ENCODE measurements at regions not wholly inside any gene's neighbourhood (a gene's known extent, or its start where the extent isn't known, plus 50 kb on each side); places are given as distances from the start of the nearest gene placed in this dataset.

- no peaks in the 10 kb centered on the region for H3K36me3 ChIP-seq
- no peaks in the 10 kb centered on the region for H3K9me3 ChIP-seq (replicated peaks)
- no peak for DNase-seq
- H3K27ac ChIP-seq = no peak overlapping the region
- no peak overlapping the region for H3K4me3 ChIP-seq
- H3K4me1 ChIP-seq = no peaks in the 10 kb centered on the region
- no peaks in the 10 kb centered on the region for H3K27me3 ChIP-seq
Observed at GRCh38 chr11:24005202-24005876, 491.5 kb upstream of the LUZP2 start.

GRCh38 chr11:24043842-24044241 lies 453.0 kb upstream of the LUZP2 start:
- Histone ChIP-seq H3K9me3 (replicated peaks) (no peaks in the 10 kb centered on the region), H3K27ac (no peak overlapping the region), H3K4me3 (no peak overlapping the region), H3K36me3 (no peaks in the 10 kb centered on the region), H3K27me3 (no peaks in the 10 kb centered on the region), H3K4me1 (0 out of 2 replicates have a peak, but pooled peaks cover 2% of the 10 kb centered on the region)
- DNase-seq = no peak

- Histone ChIP-seq H3K4me3 (no peak overlapping the region), H3K36me3 (no peaks in the 10 kb centered on the region), H3K27ac (no peak overlapping the region), H3K27me3 (no peaks in the 10 kb centered on the region), H3K9me3 (replicated peaks) (no peaks in the 10 kb centered on the region), H3K4me1 (0 out of 2 replicates have a peak, but pooled peaks cover 2% of the 10 kb centered on the region)
- no peak for DNase-seq
Observed at GRCh38 chr11:24046731-24047130, 450.1 kb upstream of the LUZP2 start.

- H3K36me3 ChIP-seq = no peaks in the 10 kb centered on the region
- no peaks in the 10 kb centered on the region for H3K9me3 ChIP-seq (replicated peaks)
- no peak overlapping the region for H3K27ac ChIP-seq
- no peaks in the 10 kb centered on the region for H3K4me1 ChIP-seq
- no peaks in the 10 kb centered on the region for H3K27me3 ChIP-seq
- DNase-seq = no peak
- no peak overlapping the region for H3K4me3 ChIP-seq
Observed at GRCh38 chr11:24056051-24056450, 440.8 kb upstream of the LUZP2 start.

GRCh38 chr11:24060125-24060524 lies 436.7 kb upstream of the LUZP2 start:
- no peaks in the 10 kb centered on the region for H3K27me3 ChIP-seq
- H3K9me3 ChIP-seq (replicated peaks) = no peaks in the 10 kb centered on the region
- no peaks in the 10 kb centered on the region for H3K36me3 ChIP-seq
- no peak overlapping the region for H3K4me3 ChIP-seq
- H3K4me1 ChIP-seq = no peaks in the 10 kb centered on the region
- H3K27ac ChIP-seq = no peak overlapping the region
- DNase-seq = no peak

- no peaks in the 10 kb centered on the region for H3K27me3 ChIP-seq
- no peaks in the 10 kb centered on the region for H3K9me3 ChIP-seq (replicated peaks)
- H3K4me3 ChIP-seq = no peak overlapping the region
- H3K36me3 ChIP-seq = no peaks in the 10 kb centered on the region
- no peaks in the 10 kb centered on the region for H3K4me1 ChIP-seq
- DNase-seq = no peak
- H3K27ac ChIP-seq = no peak overlapping the region
Observed at GRCh38 chr11:24064309-24064903, 432.4 kb upstream of the LUZP2 start.

- Histone ChIP-seq H3K4me1 (no peaks in the 10 kb centered on the region), H3K27ac (no peak overlapping the region), H3K36me3 (no peaks in the 10 kb centered on the region), H3K27me3 (no peaks in the 10 kb centered on the region), H3K9me3 (replicated peaks) (no peaks in the 10 kb centered on the region), H3K4me3 (no peak overlapping the region)
- no peak for DNase-seq
Observed at GRCh38 chr11:24068197-24068596, 428.7 kb upstream of the LUZP2 start.

GRCh38 chr11:24070435-24070834 lies 426.4 kb upstream of the LUZP2 start:
- Histone ChIP-seq H3K4me3 (no peak overlapping the region), H3K4me1 (no peaks in the 10 kb centered on the region), H3K9me3 (replicated peaks) (no peaks in the 10 kb centered on the region), H3K36me3 (no peaks in the 10 kb centered on the region), H3K27ac (no peak overlapping the region), H3K27me3 (no peaks in the 10 kb centered on the region)
- DNase-seq = no peak

DNA sequence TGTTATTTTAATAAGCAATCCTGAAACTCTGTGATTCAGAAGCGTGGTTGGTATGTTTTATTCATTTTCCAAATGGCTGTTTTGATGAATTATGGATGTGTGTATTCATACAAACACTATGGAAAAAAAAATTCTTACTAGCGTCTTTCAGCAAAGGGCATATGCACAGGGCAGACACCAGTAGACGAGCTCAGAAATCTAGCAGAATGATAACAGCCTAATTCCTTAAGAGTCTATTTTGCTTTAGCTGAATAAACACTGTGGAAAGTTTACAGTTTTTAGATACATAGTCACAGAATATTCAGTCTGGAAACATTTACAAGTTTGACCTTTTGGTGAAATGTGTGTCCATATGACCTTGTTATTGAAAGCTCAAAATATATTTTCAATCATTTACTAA lies 418.8 kb upstream of the LUZP2 start:
- Histone ChIP-seq H3K4me3 (no peak overlapping the region), H3K9me3 (replicated peaks) (no peaks in the 10 kb centered on the region), H3K27me3 (no peaks in the 10 kb centered on the region; the same call in 1 of the 2 replicates), H3K36me3 (no peaks in the 10 kb centered on the region), H3K27ac (no peak overlapping the region), H3K4me1 (no peaks in the 10 kb centered on the region)
- no peak for DNase-seq

- Histone ChIP-seq H3K27ac (no peak overlapping the region), H3K4me3 (no peak overlapping the region), H3K9me3 (replicated peaks) (no peaks in the 10 kb centered on the region), H3K27me3 (no peaks in the 10 kb centered on the region; the same call in 1 of the 2 replicates), H3K36me3 (no peaks in the 10 kb centered on the region), H3K4me1 (peaks cover 7% of the 10 kb centered on the region; the same call in 1 of the 2 replicates)
- no peak for DNase-seq
Observed at GRCh38 chr11:24082241-24082640, 414.6 kb upstream of the LUZP2 start.

DNA sequence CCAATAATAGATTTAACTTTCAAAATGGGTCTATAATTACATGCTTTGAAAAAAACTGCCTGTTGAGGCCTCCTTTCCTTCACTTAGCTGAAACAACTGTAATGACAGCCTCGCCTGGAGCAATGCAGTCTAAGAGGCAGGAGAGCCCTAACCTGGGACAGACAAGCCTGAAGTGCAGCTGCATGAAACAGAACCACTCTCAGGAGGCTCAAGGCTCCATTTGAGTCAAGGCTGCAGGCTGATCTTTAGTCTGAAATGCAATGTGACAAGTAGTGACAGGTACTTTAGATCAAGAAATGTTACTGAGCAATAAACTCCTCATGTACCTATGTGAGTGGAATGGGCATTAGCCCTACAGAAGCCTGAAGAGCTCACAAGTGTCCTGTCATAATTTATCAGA lies 414.0 kb upstream of the LUZP2 start:
- no peaks in the 10 kb centered on the region for H3K9me3 ChIP-seq (replicated peaks)
- H3K4me1 ChIP-seq = peaks cover 9% of the 10 kb centered on the region; the same call in 1 of the 2 replicates
- no peaks in the 10 kb centered on the region for H3K36me3 ChIP-seq
- H3K27ac ChIP-seq = no peak overlapping the region
- no peaks in the 10 kb centered on the region; the same call in 1 of the 2 replicates for H3K27me3 ChIP-seq
- H3K4me3 ChIP-seq = no peak overlapping the region
- DNase-seq = no peak

DNA sequence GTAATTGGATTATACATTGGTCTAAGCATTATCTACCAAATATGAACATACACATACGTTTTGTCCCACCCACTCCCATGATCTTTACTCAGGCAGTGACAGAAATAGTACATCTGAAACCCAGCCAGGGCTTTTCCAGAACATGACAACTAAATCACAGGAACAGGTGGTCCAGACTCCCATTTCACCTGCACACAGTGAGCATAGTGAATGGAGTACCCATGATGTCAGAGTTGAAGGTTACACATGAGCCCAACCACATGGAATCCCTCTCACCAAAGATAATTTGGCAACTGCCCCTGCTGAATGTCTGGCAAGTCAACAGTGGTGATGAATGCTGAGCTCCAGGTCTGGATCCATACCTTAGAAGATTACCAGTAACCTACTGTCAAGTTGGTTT lies 411.9 kb upstream of the LUZP2 start:
- Histone ChIP-seq H3K27ac (no peak overlapping the region), H3K36me3 (no peaks in the 10 kb centered on the region), H3K9me3 (replicated peaks) (no peaks in the 10 kb centered on the region), H3K27me3 (no peaks in the 10 kb centered on the region), H3K4me1 (peaks cover 9% of the 10 kb centered on the region; the same call in 1 of the 2 replicates), H3K4me3 (no peak overlapping the region)
- no peak for DNase-seq

- Histone ChIP-seq H3K27ac (no peak overlapping the region), H3K27me3 (no peaks in the 10 kb centered on the region), H3K9me3 (replicated peaks) (no peaks in the 10 kb centered on the region), H3K36me3 (no peaks in the 10 kb centered on the region), H3K4me1 (peaks cover 9% of the 10 kb centered on the region; the same call in 1 of the 2 replicates), H3K4me3 (no peak overlapping the region)
- DNase-seq = peak in 1 of 2 experiments; percentile 31
Observed at GRCh38 chr11:24086921-24087320, 409.9 kb upstream of the LUZP2 start.

GRCh38 chr11:24091594-24091993 lies 405.3 kb upstream of the LUZP2 start:
- Histone ChIP-seq H3K9me3 (replicated peaks) (no peaks in the 10 kb centered on the region), H3K4me1 (peaks cover 9% of the 10 kb centered on the region; the same call in 1 of the 2 replicates), H3K4me3 (no peak overlapping the region), H3K27me3 (no peaks in the 10 kb centered on the region), H3K36me3 (no peaks in the 10 kb centered on the region), H3K27ac (no peak overlapping the region)
- no peak for DNase-seq

DNA sequence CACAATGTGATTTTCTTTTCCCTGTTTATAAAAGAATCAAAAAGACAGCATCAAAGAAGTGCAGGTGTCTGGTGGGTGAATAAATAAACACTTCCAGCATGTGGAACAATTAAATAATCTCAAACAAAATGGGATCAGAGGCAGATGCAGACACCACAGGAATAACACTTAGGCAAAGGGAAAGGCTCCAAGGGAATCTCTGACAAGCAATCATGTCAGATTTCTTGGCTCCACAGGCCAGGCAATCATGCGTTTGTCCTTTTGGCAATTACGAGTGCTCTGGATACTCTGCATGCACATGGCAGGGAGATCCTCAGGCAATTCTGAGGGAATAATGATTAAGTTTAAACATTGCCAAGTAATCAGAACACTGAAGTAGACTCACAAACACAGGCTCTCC lies 403.5 kb upstream of the LUZP2 start:
- H3K36me3 ChIP-seq = no peaks in the 10 kb centered on the region
- H3K27ac ChIP-seq = no peak overlapping the region

DNA sequence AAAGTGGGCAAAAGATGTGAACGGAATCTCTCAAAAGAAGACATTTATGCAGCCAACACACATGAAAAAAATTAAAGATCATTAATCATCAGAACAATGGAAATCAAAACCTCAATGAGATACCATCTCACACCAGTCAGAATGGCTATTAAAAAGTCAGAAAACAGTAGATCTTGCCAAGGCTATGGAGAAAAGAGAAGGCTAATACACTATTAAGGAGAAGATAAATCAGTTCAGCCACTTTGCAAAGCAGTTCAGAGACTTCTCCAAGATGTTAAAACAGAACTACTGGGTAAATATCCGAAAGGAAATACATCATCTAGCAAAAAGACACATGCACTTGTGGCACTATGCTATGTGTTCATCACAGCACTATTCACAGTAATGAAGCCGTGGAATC lies 388.2 kb upstream of the LUZP2 start:
- H3K27ac ChIP-seq = no peak overlapping the region
- no peaks in the 10 kb centered on the region for H3K4me1 ChIP-seq
- H3K9me3 ChIP-seq (replicated peaks) = no peaks in the 10 kb centered on the region; the same call in 1 of the 2 replicates
- no peaks in the 10 kb centered on the region for H3K27me3 ChIP-seq
- H3K36me3 ChIP-seq = no peaks in the 10 kb centered on the region
- no peak overlapping the region for H3K4me3 ChIP-seq
- no peak for DNase-seq

More for the DNA sequence above, 403.5 kb upstream of the LUZP2 start:
- H3K4me3 ChIP-seq = no peak overlapping the region
- no peaks in the 10 kb centered on the region for H3K27me3 ChIP-seq
- H3K9me3 ChIP-seq (replicated peaks) = no peaks in the 10 kb centered on the region
- no peaks in the 10 kb centered on the region for H3K4me1 ChIP-seq
- DNase-seq = no peak
